Fibroblast of skin of left biceps (primary cell): ENCODE measurements at regions not wholly inside any gene's neighbourhood (a gene's known extent, or its start where the extent isn't known, plus 50 kb on each side); places are given as distances from the start of the nearest gene placed in this dataset.
A peak's percentile ranks its signal among the peaks of the same experiment; 100 is the strongest.

ENCODE experiments used
- DNase-seq, 2 experiments: peaks; one replicate each; pipeline ENCODE4 v3.0.0-alpha.2; 2013; ENCODE audit warnings: low read depth in 2 of 2

DNA sequence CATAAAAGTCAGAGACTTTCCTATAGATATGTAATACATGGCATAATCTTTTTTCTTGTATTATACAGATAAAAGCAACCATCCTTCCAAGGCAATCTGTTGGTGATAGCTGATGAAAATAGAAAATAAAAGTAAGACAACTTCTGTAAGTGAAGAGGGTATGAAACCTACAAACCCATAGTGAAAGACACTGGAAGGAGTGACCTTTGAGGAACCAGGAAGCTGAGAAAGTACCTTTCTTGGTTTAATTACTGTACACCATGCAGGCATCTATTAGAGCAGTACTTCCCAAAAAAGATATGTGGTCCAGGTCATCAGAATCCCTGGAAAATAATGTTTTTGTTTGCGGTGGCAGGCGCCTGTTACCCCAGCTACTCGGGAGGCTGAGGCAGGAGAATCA lies 906.6 kb upstream of the KLHL29 start:
- no peak for DNase-seq

DNA sequence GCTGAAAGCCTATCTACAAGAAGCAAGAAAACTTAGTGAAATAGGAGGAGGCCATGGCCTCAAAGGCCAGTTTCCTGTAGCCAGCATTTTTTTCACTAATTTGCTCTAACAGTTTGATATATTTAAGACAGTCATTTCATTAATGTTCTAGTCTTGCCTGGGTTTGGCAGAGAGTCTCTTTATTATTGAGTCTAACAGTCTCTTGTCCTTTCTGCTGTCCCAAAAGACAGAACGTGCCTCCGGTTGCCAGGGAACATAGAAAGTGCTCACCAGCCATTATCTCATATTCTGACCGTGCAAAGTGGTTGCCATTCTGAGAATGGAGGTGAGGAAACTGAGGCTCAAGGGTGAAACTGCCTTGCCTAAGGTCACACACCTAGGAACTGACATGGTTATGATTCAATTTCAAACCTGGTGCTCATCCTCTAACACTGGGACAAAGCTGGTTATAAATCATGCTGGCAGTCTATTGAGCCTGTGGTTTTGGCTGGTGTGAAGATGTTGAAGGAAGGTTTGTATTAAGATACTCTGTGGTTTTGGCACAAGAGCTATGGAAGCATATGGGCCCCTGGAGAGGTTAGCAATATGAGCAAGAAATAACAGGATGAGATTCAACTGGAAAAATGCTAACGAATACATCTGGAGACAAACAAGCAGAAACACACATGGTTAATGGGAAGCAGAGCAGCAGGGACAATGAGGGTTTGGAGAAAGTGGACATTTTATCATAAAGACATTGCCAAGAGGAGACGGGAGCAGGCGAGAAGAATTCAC lies 903.3 kb upstream of the KLHL29 start:
- DNase-seq = peak; percentile 8

DNA sequence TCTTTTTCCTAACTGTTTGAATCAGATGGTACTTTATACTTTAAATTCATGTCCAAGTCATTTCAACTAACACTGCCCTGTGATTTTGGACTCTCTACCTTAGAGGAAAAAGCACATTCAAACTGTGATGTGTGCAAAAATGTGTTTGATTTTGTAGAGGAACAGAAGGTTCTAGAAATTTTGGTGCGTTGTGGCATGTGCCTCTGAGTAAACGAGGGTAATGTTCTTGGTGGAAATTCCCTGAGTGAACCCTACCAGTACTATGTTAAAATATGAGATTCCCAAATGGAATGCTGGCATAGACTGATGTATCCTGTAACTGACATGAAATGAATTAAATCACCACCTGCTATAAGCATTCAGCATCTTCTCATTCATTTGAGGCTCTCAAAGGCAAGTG lies 901.9 kb upstream of the KLHL29 start:
- DNase-seq = no peak

DNA sequence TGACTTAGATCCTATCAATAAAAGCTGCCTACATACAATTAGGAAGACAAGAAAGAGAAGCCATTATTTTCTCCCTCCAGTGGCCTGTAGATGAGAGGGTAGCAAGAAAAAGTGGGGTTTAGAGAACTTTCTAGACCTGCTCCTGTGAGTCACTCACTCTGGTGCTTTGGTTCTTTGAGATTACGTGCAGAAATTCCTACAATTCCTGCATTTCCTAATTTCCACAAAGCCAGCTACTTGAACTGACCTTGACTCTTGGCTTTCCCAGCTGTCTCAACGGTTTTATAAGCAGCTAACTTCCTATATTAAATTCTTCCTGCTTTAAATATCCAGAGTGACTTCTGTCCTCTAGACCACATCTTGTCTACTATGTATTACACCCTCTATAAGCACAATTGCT lies 899.5 kb upstream of the KLHL29 start:
- no peak for DNase-seq

- no peak for DNase-seq
Measured at GRCh38 chr2:22486343-22486742, 898.6 kb upstream of the KLHL29 start.

GRCh38 chr2:22487036-22487435 lies 897.9 kb upstream of the KLHL29 start:
- DNase-seq = no peak

GRCh38 chr2:22487541-22487940 lies 897.4 kb upstream of the KLHL29 start:
- no peak for DNase-seq

DNA sequence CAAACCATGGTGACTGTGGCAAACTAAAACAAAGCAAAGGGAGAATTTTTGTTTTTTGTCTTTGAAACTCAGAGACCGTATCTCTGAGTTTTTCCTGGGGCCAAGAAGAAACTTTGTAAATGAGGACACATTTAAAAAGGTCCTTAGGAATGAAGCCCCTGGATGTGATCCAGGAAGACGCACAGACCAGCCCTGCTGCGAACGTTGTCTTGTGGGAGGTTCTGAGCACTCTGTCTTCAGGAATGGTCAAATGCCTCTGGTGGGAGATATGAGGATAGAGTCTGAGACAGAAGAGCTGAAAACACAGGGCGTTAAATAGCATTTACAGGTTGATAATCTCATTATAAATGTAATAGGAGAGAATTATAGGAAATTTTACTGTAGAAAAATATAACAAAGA lies 893.5 kb upstream of the KLHL29 start:
- no peak for DNase-seq

DNA sequence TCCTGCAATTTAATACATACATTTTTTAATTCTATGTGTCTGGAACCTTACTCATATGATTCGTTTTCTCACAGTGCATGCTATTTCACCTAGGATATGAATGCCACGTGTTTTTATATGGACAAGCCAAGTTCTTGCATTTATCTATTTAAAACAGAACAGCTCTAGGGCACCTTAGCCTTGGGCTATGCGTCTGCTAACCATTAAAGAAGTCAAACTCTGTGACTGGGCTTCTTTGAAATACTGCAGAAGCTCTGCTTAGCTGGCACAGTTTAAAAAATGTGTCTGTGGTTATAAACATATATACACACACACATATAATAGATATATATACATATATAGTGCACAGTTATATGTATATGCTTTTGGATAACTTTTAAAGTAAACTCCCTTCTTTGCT lies 890.8 kb upstream of the KLHL29 start:
- DNase-seq = no peak

GRCh38 chr2:22497064-22497463 lies 887.9 kb upstream of the KLHL29 start:
- no peak for DNase-seq

DNA sequence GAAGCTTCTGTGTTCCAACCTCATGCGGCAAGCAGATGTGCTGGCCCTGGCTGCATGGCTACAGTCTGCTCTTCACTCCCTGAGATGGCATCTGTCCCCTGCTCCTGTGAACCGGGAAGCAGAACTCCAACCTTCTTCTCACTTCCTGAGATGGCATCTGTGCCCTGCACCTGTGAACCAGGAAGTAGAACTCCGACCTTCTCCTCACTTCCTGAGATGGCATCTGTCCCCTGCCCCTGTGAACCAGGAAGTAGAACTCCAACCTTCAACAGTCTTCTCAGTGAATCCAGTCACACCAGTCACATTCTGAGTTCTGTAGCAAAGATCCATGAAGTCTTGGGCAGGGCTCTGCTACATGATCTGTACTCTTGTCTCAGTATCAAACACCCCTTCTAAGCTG lies 887.2 kb upstream of the KLHL29 start:
- no peak for DNase-seq

- no peak for DNase-seq
Measured at GRCh38 chr2:22499082-22499839, 885.7 kb upstream of the KLHL29 start.

- no peak for DNase-seq
Measured at GRCh38 chr2:22500555-22500935, 884.4 kb upstream of the KLHL29 start.

GRCh38 chr2:22501851-22502250 lies 883.1 kb upstream of the KLHL29 start:
- DNase-seq = no peak

- no peak for DNase-seq
Measured at GRCh38 chr2:22513563-22513962, 871.4 kb upstream of the KLHL29 start.

DNA sequence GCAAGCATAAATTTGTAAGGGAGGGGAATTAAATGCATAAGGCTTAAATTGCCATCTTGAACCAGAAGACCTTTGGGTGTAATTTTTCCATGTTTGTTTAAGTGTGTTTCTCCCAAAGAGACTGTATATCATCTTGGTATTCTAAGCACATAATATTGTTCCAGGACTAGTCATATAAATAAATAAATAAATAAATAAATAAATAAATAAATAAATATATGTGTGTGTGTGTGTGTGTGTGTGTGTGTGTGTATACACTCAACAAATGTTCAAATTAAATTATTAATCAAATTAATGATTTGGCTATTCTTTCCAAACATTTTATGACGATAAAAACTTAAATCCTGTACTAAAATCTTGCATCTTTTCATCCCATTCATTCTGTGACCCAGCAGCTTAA lies 867.8 kb upstream of the KLHL29 start:
- DNase-seq = no peak

- DNase-seq = no peak
Measured at GRCh38 chr2:22518641-22519040, 866.3 kb upstream of the KLHL29 start.

DNA sequence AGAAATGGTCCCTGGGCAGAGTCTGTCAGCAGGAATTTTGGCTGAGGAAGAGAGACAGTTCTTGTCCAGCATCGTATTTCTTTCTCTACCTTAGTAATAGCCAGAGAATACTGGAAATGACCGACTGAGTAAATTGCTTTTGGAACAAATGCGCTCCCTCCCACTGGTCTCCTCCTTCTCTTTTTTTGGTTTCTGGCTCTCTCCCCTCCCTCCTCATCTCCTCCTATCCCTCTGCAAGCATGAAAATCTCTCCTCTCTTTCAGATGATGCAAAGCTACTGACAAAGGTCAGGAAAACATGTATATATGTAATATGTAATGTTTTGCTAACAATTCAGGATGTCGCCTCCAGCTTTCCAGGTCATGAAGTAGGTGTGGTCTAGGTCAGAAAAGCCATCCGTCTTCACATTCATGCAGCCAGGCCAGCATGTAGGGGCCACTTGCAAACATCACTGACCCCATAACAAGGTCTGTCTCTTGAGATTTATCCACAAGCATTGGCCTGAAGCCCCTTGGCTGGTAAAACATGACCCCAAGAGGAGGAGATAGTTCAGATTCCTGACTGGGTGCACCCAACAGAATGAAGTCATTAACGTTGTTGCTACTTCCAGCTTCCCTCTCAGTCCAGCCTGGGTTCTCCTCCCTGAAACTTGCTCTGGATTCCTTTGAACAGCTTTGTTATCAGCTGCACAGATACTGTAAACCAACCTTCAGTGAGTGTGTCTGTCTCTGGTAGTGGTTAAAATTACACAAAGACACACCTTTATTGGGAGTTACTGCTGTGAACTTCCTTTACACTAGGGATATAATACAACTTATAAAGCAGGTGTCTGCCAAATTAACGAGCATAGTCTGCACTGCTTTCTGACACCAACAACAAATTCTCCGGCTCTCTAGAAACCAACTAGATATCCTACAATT lies 864.4 kb upstream of the KLHL29 start:
- DNase-seq = no peak

GRCh38 chr2:22521620-22522019 lies 863.4 kb upstream of the KLHL29 start:
- DNase-seq = no peak

- no peak for DNase-seq
Measured at GRCh38 chr2:22525681-22526080, 859.3 kb upstream of the KLHL29 start.

GRCh38 chr2:22530131-22530530 lies 854.8 kb upstream of the KLHL29 start:
- no peak for DNase-seq

- peak in 1 of 2 experiments; percentile 1 for DNase-seq
Measured at GRCh38 chr2:22536133-22536532, 848.8 kb upstream of the KLHL29 start.
